ENCODE measurements at regions not wholly inside any gene's neighbourhood (a gene's known extent, or its start where the extent isn't known, plus 50 kb on each side); places are given as distances from the start of the nearest gene placed in this dataset.

DNA sequence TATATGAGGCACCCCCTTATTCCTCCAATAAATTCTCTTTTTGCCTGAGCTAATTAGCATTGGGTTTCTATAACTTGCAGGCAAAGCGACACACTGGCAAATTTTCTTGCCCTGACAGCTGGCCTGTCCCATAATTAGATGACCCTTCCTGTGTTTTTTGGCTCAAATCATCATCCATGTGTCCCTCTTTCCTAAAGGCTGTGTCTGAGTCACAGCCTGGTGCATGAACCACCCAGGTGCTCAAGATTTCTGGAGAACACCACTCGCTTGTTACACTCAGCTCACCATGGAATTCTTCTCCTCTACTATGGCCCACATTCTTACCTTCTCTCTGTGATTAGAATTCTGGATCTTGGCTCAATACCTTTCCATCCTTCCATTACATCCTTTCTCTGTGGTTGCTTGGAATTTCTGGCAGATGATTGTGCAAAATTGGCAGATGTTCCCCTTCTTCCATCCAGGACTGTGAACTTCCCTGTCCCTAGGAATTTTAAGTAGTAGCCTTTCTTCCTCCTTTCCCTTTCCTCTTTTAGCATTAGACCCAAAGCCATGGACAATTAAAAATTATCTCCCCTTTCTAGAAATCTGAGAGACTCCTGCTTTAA is 116.0 kb upstream of the ANKRD1 start:
- DNase-seq (ENCODE audit: low read depth in 2 of 2): no peak

DNA sequence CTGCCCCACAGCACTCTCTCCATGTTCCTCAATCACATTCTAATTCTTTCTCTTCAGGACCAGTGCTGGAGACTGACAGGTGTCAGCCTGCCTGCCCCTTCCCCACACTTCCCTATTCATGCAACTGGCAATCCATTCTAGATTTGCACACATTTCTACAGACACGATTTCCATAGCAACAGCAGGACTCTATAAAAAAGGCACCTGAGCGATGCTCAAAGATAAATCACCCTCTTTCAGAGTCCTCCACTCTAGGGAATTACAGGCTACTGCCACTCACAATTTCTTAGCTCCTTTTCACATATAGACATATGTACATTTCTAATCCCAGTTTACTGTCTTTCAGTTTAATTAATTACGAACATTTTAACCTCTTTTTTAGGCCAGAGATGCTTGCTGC is 118.1 kb upstream of the ANKRD1 start:
- DNase-seq (ENCODE audit: low read depth in 2 of 2): no peak

DNA sequence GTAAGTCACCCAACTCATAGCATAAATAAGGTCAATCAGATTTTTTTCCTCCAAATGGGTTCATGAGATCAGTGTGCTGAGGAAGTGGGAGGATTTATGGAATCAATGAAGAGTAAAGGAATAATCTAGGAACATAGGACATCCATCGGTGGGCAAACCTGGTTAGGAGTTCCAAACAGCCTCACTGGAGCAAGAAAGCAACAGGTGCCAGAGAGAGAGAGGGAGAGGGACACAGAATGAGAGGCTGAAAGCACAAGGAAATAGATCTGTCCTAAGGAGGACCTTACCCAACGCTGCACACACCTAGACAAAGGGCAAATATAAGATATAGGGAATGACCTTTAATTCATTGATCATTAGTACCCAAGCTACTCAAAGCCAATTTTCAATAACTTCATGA is 119.5 kb upstream of the ANKRD1 start:
- DNase-seq (ENCODE audit: low read depth in 2 of 2): no peak

DNA sequence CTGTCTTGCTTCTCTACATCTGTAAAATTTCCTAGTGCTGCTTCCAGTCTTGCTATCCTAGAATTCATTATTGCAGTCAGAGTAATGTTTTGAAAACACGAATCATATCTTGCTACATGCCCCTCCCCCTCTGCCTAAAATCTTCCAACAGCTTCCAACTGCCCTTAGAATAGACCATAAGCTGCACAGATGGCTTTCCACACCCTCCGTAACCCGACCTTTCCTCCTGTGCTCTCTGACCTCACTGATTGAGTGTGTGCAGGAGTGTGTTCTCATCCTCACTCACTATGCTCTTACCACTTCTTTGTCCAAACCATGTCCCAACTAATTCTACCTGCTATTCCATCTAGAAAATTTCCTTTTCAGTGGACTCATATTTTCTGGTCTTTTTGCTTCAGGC is 121.2 kb upstream of the ANKRD1 start:
- DNase-seq (ENCODE audit: low read depth in 2 of 2): no peak

DNA sequence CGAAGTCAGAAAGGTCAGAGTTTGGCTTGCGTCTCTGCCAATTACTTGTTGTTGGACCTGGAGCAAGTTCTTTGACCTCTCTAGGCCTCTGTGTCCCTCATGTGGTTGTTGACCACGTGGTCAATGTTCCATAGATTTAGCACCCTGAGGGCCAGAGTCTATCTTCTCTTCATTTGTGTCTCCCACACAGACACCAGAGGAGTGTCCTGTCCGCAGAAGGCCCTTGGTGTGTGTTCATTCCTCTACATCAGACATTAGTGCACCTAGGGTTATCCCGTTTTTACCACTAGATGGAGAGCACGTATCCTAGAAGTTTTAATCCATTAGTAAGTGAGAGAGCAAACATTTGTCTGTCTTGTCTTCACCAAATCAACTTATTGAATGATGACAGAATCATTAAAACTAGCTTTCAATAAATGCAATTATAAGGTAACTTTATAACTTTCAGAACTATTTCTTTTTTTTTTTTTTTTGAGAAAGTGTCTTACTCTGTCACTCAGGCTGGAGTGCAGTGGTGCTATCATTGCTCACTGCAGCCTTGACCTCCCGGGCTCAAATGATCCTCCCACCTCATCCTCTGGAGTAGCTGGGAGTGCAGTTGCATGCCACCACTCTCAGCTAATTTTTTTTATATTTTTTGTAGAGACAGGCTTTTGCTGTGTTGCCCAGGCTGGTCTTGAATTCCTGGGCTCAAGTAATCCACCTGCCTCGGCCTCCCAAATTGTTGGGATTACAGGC is 122.5 kb upstream of the ANKRD1 start:
- DNase-seq (ENCODE audit: low read depth in 2 of 2): no peak

DNA sequence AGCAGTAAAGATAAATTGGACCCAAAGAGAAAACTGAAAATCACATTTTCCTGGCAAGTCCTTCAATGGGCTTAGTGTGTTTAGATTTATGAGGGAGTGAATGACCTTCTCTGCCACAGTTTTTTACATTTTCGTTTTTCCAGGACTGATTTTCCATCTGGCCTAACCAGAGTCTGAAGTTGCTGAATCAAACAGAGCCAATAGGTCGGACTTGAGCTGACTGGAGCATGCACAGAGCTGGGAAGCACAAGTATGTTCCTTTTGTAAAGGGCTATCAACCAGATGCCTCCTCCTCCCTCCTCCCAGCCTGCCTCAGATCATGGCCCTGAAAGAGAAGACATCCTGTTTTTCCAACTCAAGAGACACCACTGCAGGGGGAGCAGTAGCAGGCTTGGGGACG is 126.0 kb upstream of the ANKRD1 start:
- no peak for DNase-seq (ENCODE audit: low read depth in 2 of 2)

DNA sequence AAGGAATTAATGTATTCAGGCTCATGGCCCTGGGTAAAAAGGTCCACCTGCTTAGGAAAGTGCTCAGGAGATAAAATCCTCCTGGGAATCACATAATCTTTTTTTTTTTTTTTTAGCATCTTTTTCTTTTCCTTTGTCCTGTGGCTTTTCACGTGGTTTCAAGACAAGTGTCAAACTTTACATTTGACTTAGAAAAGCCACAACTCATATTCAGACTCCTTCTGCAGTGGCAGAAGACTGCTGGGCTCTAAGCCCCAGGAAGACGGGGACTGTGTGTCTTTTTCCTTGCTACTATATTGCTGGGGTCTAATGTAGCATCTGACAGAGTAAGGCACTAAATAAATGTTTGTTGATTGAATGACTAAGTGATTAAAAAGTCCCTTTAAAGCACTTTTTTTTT is 127.5 kb upstream of the ANKRD1 start:
- DNase-seq (ENCODE audit: low read depth in 2 of 2): no peak

DNA sequence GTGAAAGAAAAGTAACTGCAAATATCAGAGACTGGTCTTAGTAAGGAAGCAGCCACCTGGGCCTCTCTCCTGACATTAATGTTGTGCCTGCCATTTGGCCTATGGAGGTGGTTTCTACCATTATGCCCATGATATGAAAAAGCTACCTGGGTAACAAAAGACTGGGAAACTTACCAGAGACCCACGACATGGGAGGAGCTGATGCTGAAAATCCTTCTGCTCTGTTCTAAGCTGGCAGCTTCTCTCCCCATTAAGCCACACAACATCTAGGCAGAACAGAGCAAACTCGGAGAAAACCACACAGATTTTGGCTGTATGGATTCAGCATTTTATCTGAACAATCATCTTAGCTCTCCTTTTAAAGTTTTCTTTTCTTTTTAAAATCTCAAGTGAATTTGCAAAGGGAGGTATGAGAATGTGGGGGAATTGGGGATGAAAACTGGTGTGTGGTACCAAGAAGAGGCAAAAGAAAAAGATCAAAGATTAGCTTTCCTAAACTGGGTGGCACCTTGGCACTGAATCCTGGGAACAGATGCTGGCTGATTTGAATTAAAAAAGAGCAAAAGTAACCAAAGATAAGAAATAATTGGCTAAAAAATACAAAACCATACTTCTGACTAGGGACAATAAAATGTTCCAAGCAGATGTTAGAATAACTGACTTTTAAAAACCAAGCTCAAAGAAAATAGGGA is 128.6 kb upstream of the ANKRD1 start:
- DNase-seq (ENCODE audit: low read depth in 2 of 2): no peak

DNA sequence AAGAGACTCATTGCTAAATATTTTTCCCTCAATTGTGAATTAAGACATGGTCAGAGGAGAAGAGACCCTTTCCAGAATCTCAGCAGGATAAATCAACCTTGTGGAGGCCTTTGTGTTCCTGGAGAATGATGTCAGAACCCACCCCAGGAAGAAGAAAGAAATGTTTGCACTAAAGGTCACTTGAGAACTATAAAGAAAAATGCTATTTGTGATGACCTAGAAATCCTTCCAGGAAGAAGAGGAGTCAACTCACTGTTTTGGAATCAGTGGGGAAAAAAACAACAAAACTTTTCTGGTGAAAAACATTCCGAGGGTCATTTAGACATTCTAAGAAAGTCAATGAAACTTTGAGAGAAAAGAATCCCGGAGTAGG is 129.1 kb upstream of the ANKRD1 start:
- DNase-seq (ENCODE audit: low read depth in 2 of 2): no peak

DNA sequence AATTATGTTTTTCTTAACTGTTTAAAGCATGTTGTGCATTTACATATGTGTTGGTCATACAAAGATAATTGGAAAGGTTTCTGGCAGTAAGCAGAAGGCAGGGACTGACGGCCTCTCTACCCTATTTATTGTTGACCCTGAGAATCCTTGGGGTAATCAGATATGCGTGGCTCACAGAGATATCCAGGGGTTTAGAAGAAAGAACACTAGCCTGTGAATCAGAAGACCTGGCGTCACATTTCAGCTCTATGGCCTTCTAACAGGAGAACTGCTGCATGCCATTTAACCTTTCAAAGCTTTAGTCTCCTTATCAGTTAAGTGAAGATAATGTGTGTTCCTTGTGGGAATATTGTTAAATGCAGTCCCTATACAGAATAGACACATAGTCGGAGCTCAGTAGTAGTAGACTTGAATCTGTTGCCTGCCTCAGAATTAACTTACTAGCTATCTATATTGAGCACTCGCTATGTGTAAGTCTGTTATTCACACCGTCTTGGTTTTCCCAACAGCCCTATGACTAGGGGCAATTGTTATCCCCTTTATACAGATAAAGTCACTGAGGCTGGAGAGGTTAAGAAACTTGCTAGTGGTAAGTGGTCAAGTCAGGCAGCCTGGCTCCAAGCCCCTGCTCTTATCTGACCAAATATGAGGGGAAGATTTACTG is 129.6 kb upstream of the ANKRD1 start:
- DNase-seq (ENCODE audit: low read depth in 2 of 2): no peak

DNA sequence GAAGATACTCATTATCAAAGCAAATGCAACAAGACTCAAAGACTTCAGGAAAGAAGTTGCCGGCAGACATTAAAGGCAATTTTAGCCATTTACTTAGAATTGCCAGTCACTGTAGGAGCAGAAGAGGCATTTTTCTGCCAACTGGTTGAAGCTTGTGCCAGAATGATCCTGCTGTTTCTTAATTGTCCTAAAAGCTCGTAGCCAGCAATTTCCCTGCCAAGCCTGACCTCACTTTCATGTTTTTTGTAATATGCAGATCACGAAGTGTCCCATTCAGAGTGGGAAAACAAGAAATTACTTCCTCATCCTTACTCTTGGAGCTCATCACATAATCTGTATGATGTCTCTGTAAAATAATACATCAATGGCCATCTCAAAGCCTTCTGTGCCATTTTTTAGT is 130.9 kb upstream of the ANKRD1 start:
- no peak for DNase-seq (ENCODE audit: low read depth in 2 of 2)

DNA sequence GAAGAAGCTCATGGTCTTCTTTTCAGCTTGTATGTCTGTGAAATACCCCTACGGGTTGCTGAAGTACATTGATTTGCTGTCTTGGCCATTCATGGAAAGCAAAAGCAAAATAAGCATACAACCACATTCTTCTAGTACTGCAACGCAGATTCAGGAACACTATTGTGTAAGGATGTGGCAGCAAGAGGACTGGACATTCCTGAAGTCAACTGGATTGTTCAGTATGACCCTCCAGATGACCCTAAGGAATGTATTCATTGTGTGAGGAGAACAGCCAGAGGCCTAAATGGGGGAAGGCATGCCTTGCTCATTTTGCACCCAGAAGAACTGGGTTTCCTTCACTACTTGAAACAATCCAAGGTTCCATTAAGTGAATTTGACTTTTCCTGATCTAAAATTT is 133.4 kb upstream of the ANKRD1 start:
- no peak for DNase-seq (ENCODE audit: low read depth in 2 of 2)

DNA sequence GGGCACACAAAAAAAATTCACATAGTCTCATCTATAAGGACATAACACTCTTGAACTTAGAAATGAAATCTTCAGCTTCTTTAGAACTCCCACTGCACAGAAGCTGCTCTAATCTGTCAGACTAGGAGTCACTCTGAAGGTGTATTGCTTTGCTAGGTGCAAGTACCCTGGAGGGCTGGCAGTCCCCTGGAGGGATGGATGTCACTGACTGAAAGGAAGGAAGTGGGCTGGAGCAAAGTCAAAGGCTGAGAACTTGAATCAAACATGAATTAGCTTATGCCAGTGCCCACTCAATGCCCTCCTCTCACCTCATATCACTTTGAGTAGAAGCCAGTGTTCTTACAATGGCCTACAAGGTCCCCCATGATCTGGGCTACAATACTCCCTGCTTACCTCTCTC is 140.3 kb upstream of the ANKRD1 start:
- no peak for DNase-seq (ENCODE audit: low read depth in 2 of 2)

DNA sequence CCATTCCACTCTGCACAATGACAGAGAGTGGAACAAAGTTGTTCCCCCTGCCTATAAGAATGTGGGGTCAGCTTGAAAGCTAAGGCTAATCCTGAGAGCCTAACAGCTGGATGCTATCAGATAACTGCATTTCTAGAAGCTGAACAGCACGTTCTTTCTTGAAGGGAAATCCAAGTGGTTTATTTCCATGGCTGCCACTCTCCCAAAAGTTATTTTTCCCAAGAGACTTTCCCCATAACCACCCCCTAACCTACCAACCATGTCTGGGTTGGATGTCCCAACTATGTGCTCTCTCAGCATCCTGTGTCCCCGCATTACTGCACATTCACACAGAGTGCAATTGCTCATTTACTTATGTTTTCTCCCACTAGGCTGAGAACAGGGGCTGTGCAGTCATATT is 140.7 kb upstream of the ANKRD1 start:
- DNase-seq (ENCODE audit: low read depth in 2 of 2): no peak

DNA sequence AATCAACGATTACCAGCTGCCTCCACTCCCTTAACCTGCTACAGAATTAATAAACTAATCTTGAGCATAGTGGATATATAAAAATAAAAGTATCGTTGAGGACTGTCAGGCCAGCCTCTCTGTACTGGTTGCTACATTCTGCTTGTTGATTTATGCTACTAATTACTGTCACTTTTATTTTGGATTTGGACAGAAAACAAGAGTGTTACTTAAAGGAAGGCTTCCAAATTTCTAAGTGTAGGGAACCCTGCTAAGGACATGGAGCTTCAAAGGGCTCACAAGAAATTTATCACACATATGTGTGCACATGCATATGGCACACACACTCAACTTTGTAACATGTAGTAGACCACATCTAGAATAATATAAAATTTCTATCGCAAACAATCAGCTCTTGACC is 141.2 kb upstream of the ANKRD1 start:
- no peak for DNase-seq (ENCODE audit: low read depth in 2 of 2)

DNA sequence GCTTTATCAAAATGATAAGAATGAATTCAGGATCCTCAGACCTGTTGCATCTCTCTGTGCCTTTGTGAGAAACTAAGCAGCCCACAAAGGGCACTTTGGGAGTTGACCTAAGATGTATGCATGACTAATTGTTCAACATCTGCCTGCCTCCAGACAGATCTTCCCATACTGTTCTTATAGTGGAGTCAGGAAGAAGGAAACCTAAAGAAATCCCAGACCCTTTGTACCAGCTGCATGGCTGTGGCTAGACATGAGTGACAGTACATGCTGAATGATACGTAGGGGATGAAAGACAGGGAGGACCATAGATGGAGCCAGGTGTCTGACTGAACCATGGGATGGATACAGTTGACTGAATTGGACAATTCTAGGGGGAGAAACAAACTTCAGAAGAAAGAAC is 148.7 kb upstream of the PCGF5 start:
- no peak for DNase-seq (ENCODE audit: low read depth in 2 of 2)

DNA sequence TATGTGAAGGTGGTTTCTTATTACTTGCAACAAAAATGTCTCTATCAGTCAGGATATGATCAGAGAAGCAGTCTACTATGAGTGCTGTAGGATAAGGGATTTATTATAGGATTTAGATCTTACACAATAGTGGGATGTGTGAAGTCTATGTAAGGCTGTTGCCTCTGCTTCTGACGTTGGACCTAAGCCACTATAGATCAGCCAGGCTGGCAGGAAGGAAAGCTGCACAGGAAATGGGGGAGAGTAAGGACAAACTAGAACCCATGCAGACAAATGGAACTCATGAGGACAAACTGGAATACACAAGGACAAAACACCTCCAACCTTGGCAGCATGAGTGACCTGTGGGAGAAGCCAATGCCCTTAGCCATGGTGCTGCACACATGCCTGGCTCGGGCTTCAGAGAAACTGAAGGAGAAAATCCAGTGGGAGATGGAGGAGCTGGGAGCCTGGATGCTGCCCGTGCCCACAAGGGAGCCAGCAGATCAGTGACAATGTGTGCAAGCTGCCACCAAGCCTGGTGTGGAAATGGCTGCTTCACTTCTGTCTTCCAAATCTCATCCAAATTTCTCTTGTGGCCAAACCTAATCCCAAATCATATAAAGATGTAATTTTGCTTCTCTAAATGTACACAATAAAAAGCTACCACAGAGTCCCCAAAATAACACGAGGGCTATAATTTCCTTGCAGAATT is 147.0 kb upstream of the PCGF5 start:
- no peak for DNase-seq (ENCODE audit: low read depth in 2 of 2)

DNA sequence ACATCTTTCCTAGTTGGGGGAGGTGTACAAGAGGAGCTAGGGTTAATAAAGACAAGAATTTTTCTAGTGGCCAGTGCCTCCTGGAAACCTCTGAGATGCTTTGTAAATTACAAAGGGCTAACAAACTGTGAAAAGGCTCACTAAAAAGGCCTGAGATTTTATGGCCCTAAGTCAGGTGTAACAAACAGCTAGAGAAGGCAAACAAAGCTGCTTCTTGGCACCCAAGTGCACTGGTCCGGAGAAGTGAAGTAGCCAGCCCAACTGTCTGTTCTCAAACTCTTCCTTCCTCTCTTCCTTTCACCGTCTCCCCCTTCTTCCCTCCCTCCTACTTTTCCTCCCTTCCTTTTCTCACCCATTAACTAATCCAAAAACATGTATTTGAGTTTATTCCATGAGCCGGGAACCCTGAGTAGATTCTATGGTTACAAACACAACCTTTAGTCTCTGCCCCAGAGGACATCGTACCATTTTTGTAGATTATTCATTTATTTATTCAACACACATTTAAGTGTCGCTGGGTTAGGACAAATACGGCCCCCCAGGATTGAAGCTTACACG is 143.4 kb upstream of the PCGF5 start:
- no peak for DNase-seq (ENCODE audit: low read depth in 2 of 2)

DNA sequence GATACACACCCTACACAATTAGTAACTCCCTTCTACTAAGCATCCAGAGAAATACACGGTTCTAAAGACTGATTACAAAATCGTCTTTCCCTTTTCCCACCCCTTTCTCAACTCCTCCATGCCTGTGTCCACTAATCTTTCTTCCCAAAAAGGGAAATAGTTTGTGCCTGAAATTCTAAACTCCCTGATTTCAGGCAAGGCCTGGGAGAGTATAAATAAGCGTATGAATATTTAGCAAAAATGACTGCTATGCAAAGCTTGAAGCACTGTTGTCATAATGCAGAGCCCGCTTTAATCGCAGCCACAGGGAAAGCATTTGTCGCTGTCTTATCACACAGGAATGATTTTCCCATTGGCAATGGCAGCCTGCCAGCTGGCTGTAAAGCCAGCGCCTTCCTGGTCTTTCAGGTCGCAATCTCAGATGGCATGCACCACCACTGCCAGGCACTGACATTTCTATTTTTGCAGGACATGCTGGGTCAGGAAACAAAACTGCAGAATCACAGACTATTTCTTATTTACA is 142.9 kb upstream of the PCGF5 start:
- no peak for DNase-seq (ENCODE audit: low read depth in 2 of 2)

DNA sequence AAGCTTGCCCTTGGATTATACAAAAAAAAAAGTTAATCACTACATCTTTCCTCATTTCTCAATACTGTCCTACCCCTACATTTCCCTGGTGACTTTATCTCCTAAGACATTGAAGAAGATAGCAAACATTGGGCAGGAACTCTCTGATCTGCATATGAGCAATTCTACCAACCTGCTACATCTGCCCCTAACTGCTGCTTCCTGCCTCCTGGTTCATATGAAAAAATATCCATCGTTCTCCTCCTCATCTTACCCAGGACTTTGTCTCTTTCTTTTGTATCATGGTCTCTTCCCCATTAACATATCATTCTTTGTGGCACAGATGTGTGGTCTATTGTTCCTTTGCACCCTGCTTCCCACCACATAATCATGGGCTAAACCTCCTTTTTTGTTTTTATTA is 139.7 kb upstream of the PCGF5 start:
- DNase-seq (ENCODE audit: low read depth in 2 of 2): no peak

DNA sequence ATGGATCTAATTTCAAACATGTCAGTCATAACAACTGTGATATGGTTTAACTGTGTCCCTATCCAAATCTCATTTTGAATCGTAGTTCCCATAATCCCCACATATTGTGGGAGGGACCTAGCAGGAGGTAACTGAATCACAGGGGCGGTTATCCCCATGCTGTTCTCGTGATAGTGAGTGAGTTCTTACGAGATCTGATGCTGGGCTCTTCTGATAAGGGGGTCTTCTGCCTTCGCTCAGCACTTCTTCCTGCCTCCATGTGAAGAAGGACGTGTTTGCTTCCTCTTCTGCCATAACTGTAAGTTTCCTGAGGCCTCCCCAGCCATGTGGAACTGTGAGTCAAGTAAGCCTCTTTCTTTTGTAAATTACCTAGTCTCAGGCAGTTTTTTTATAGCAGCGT is 138.0 kb upstream of the PCGF5 start:
- DNase-seq (ENCODE audit: low read depth in 2 of 2): no peak
